Testis (tissue), 2 donors: ENCODE measurements at regions not wholly inside any gene's neighbourhood (a gene's known extent, or its start where the extent isn't known, plus 50 kb on each side); places are given as distances from the start of the nearest gene placed in this dataset.

Source experiments
- DNase-seq: peaks from one replicate; pipeline ENCODE4 v3.0.0-alpha.2; 2019
- H3K27ac ChIP-seq, 2 donors: fragments of 200-600 bp; sonication (generic); one replicate each; pipeline ENCODE4 v1.5.1; 2019
- H3K27me3 ChIP-seq: fragments of 200-600 bp; sonication (generic); one replicate; pipeline ENCODE4 v1.5.1; 2019
- H3K36me3 ChIP-seq: fragments of 200-600 bp; sonication (generic); one replicate; pipeline ENCODE4 v1.5.1; 2017; ENCODE audit warnings: low read depth; ENCODE audit errors: missing control alignments
- H3K4me1 ChIP-seq: fragments of 200-600 bp; sonication (generic); one replicate; pipeline ENCODE4 v1.5.1; 2019
- H3K4me3 ChIP-seq, 2 donors: fragments of 200-600 bp; sonication (generic); one replicate each; pipeline ENCODE4 v1.5.1; 2017 to 2019
- H3K9me3 ChIP-seq: fragments of 200-600 bp; sonication (generic); one replicate; pipeline ENCODE4 v1.5.1; 2017
- CTCF ChIP-seq, 3 experiments: fragments of 450-650 bp in 2 of 3; fragments of 200-600 bp in 1 of 3; sonication (generic) in 1 of 3; IDR thresholded peaks; one replicate each; pipeline ENCODE4 v1.5.1; 2016 to 2019; ENCODE audit warnings: antibody characterized with exemption in 3 of 3, mild to moderate bottlenecking in 2 of 3, moderate library complexity in 1 of 3
- POLR2A ChIP-seq: fragments of 450-650 bp; IDR thresholded peaks from one replicate; pipeline ENCODE4 v1.6.1; 2017; ENCODE audit warnings: antibody characterized with exemption, mild to moderate bottlenecking, moderate library complexity
- WGBS, 2 donors: methylation state at CpG; one replicate each; pipeline ENCODE4 v1.1.5; 2018; 5-methylcytosine and 5-hydroxymethylcytosine counted together
- intact Hi-C: fragments of 100-400 bp; cut with DNase I; formaldehyde crosslinking; loops from one replicate; pipeline ENCODE4 v1.15.1; 2023; ENCODE audit warnings: low total_unique reads

GRCh38 chr15:36175186-36175740 lies 404.2 kb upstream of the CDIN1 start:
- H3K27ac ChIP-seq = no peak overlapping the region
- H3K9me3 ChIP-seq = no peaks in the 10 kb centered on the region
- TF ChIP-seq POLR2A = no peak
- no peak for TF ChIP-seq CTCF (IDR thresholded peaks at IDR 0.05)
- DNase-seq = no peak
- no peaks in the 10 kb centered on the region for H3K27me3 ChIP-seq
- peaks cover 22% of the 10 kb centered on the region for H3K4me1 ChIP-seq
- no peaks in the 10 kb centered on the region for H3K36me3 ChIP-seq
- H3K4me3 ChIP-seq = no peak overlapping the region
- intact Hi-C loops = no loop called here
- 74 to 87% methylated on average over 8 of the region's 8 CpGs for WGBS, 2 donors

- peaks cover 22% of the 10 kb centered on the region for H3K4me1 ChIP-seq
- intact Hi-C loops = no loop called here
- no peaks in the 10 kb centered on the region for H3K9me3 ChIP-seq
- DNase-seq = peak; percentile 34
- no peak overlapping the region for H3K27ac ChIP-seq
- TF ChIP-seq POLR2A (no peak), CTCF (IDR thresholded peaks at IDR 0.05) (no peak)
- no peaks in the 10 kb centered on the region for H3K27me3 ChIP-seq
- WGBS, 2 donors = 59 to 65% methylated on average over 2 of the region's 2 CpGs
- H3K4me3 ChIP-seq = no peak overlapping the region
- H3K36me3 ChIP-seq = no peaks in the 10 kb centered on the region
These were observed 403.6 kb upstream of the CDIN1 start for GRCh38 chr15:36175741-36176291.

GRCh38 chr15:36177590-36178302 lies 401.7 kb upstream of the CDIN1 start:
- 20 to 40% methylated on average over 1 of the region's 1 CpG for WGBS, 2 donors
- intact Hi-C loops = no loop called here
- Histone ChIP-seq H3K27ac (peak overlapping the region in 1 of 2 donors; percentile 73), H3K4me1 (peaks cover 22% of the 10 kb centered on the region), H3K4me3 (no peak overlapping the region), H3K27me3 (no peaks in the 10 kb centered on the region), H3K36me3 (no peaks in the 10 kb centered on the region), H3K9me3 (no peaks in the 10 kb centered on the region)
- TF ChIP-seq POLR2A (no peak), CTCF (IDR thresholded peaks at IDR 0.05) (no peak)
- no peak for DNase-seq

- no peaks in the 10 kb centered on the region for H3K36me3 ChIP-seq
- no peaks in the 10 kb centered on the region for H3K27me3 ChIP-seq
- DNase-seq = no peak
- no peaks in the 10 kb centered on the region for H3K9me3 ChIP-seq
- intact Hi-C loops = no loop called here
- H3K4me1 ChIP-seq = peaks cover 22% of the 10 kb centered on the region
- no peak overlapping the region for H3K4me3 ChIP-seq
- no peak for TF ChIP-seq CTCF (IDR thresholded peaks at IDR 0.05)
- no peak for TF ChIP-seq POLR2A
- peak overlapping the region in 1 of 2 donors; percentile 12 for H3K27ac ChIP-seq
- 57 to 71% methylated on average over 2 of the region's 2 CpGs for WGBS, 2 donors
These were observed 401.2 kb upstream of the CDIN1 start for GRCh38 chr15:36178303-36178633.

GRCh38 chr15:36183201-36183600 lies 396.2 kb upstream of the CDIN1 start:
- H3K4me1 ChIP-seq = no peaks in the 10 kb centered on the region
- 71 to 82% methylated on average over 2 of the region's 2 CpGs for WGBS, 2 donors
- DNase-seq = no peak
- TF ChIP-seq POLR2A (no peak), CTCF (IDR thresholded peaks at IDR 0.05) (no peak)
- H3K27ac ChIP-seq = no peak overlapping the region
- no peak overlapping the region for H3K4me3 ChIP-seq
- intact Hi-C loops = no loop called here
- H3K9me3 ChIP-seq = no peaks in the 10 kb centered on the region
- H3K27me3 ChIP-seq = no peaks in the 10 kb centered on the region
- H3K36me3 ChIP-seq = no peaks in the 10 kb centered on the region
